Mesothelial cell of epicardium (in vitro differentiated cells): ENCODE measurements at regions not wholly inside any gene's neighbourhood (a gene's known extent, or its start where the extent isn't known, plus 50 kb on each side); places are given as distances from the start of the nearest gene placed in this dataset.
A peak's percentile ranks its signal among the peaks of the same experiment; 100 is the strongest.

Source experiments
- DNase-seq, 2 experiments: peaks; one replicate each; pipeline ENCODE4 v3.0.0; 2021; ENCODE audit warnings: low spot score in 2 of 2; ENCODE audit not compliant: unreplicated experiment in 2 of 2
- H3K27ac Mint-ChIP-seq: 2 replicates; pipeline ENCODE4 v1.8.0; 2021; ENCODE audit warnings: mixed read lengths
- H3K27me3 Mint-ChIP-seq: 2 replicates; pipeline ENCODE4 v1.8.0; 2021; ENCODE audit warnings: low read depth, mixed read lengths
- H3K36me3 Mint-ChIP-seq: 2 replicates; pipeline ENCODE4 v1.8.0; 2021; ENCODE audit warnings: mixed read lengths
- H3K4me1 Mint-ChIP-seq: 2 replicates; pipeline ENCODE4 v1.8.0; 2021; ENCODE audit warnings: mixed read lengths
- H3K4me3 Mint-ChIP-seq: 2 replicates; pipeline ENCODE4 v1.8.0; 2021; ENCODE audit warnings: mild to moderate bottlenecking, moderate library complexity, mixed read lengths
- H3K9me3 Mint-ChIP-seq: 2 replicates; pipeline ENCODE4 v1.8.0; 2021; ENCODE audit warnings: mixed read lengths
- CTCF ChIP-seq: fragments of 200-600 bp; sonication (generic); IDR thresholded peaks from one replicate; pipeline ENCODE4 v1.5.0; 2021; ENCODE audit warnings: antibody characterized with exemption; ENCODE audit not compliant: unreplicated experiment

GRCh38 chr2:215743066-215743465, 270.3 kb downstream of the MREG start:
- Mint-ChIP-seq H3K4me3 (no peak overlapping the region), H3K4me1 (peaks cover 18% of the 10 kb centered on the region), H3K9me3 (peaks cover 26% of the 10 kb centered on the region), H3K27me3 (no peaks in the 10 kb centered on the region), H3K27ac (no peak overlapping the region), H3K36me3 (no peaks in the 10 kb centered on the region)
- no peak for TF ChIP-seq CTCF
- no peak for DNase-seq

- H3K27me3 Mint-ChIP-seq = no peaks in the 10 kb centered on the region
- no peak for TF ChIP-seq CTCF
- peaks cover 29% of the 10 kb centered on the region for H3K9me3 Mint-ChIP-seq
- peaks cover 18% of the 10 kb centered on the region for H3K4me1 Mint-ChIP-seq
- DNase-seq = no peak
- H3K4me3 Mint-ChIP-seq = no peak overlapping the region
- H3K27ac Mint-ChIP-seq = no peak overlapping the region
- H3K36me3 Mint-ChIP-seq = no peaks in the 10 kb centered on the region
Measured at GRCh38 chr2:215742021-215742420, 271.3 kb downstream of the MREG start.

- peaks cover 20% of the 10 kb centered on the region for H3K4me1 Mint-ChIP-seq
- peaks cover 29% of the 10 kb centered on the region for H3K9me3 Mint-ChIP-seq
- H3K27ac Mint-ChIP-seq = peak overlapping the region; percentile 78
- no peak for TF ChIP-seq CTCF
- H3K36me3 Mint-ChIP-seq = no peaks in the 10 kb centered on the region
- no peak overlapping the region for H3K4me3 Mint-ChIP-seq
- H3K27me3 Mint-ChIP-seq = no peaks in the 10 kb centered on the region
- no peak for DNase-seq
Measured at GRCh38 chr2:215740071-215740470, 273.3 kb downstream of the MREG start.

GRCh38 chr2:215738351-215738750, 275.0 kb downstream of the MREG start:
- Mint-ChIP-seq H3K36me3 (no peaks in the 10 kb centered on the region), H3K27me3 (no peaks in the 10 kb centered on the region), H3K4me1 (peaks cover 20% of the 10 kb centered on the region), H3K27ac (no peak overlapping the region), H3K9me3 (peaks cover 40% of the 10 kb centered on the region), H3K4me3 (no peak overlapping the region)
- no peak for TF ChIP-seq CTCF
- no peak for DNase-seq

GRCh38 chr2:215737477-215737876, 275.9 kb downstream of the MREG start:
- Mint-ChIP-seq H3K4me1 (peaks cover 20% of the 10 kb centered on the region), H3K36me3 (peaks cover 4% of the 10 kb centered on the region), H3K27ac (no peak overlapping the region), H3K4me3 (no peak overlapping the region), H3K27me3 (no peaks in the 10 kb centered on the region), H3K9me3 (peaks cover 39% of the 10 kb centered on the region)
- DNase-seq = no peak
- no peak for TF ChIP-seq CTCF

- no peak for TF ChIP-seq CTCF
- peaks cover 16% of the 10 kb centered on the region for H3K4me1 Mint-ChIP-seq
- DNase-seq = no peak
- no peaks in the 10 kb centered on the region for H3K27me3 Mint-ChIP-seq
- peaks cover 4% of the 10 kb centered on the region for H3K36me3 Mint-ChIP-seq
- H3K4me3 Mint-ChIP-seq = no peak overlapping the region
- no peak overlapping the region for H3K27ac Mint-ChIP-seq
- peaks cover 44% of the 10 kb centered on the region for H3K9me3 Mint-ChIP-seq
Measured at GRCh38 chr2:215736653-215737290, 276.6 kb downstream of the MREG start.
